Endometrium (tissue), 2 donors: ENCODE measurements at regions not wholly inside any gene's neighbourhood (a gene's known extent, or its start where the extent isn't known, plus 50 kb on each side); places are given as distances from the start of the nearest gene placed in this dataset.

ENCODE experiments used
- FAIRE-seq: peaks from 2 replicates; lab custom pipeline; 2012; peaks lifted over from hg19 to GRCh38; lab: Jason Lieb, UNC
- donor health status: control.
- donor health status: control.

DNA sequence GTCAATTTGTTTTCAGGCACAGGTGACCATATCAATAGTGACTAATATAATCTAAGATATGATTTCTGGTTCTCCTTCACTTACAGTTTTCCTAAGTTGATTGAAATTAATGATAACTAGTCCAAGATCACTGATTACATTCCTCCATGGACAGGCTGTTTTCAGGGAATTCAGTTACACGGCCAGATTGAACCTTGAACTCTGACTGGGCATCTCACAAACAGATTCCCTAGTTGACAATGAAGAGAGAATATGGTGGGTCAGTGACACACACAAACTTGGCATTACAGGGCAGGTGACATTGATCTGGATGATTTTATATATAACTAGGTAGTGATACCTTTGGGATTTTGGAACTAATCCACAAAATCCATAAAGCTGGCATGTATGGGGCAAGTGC is 110.2 kb upstream of the EGR2 start:
- FAIRE-seq, result no peak

DNA sequence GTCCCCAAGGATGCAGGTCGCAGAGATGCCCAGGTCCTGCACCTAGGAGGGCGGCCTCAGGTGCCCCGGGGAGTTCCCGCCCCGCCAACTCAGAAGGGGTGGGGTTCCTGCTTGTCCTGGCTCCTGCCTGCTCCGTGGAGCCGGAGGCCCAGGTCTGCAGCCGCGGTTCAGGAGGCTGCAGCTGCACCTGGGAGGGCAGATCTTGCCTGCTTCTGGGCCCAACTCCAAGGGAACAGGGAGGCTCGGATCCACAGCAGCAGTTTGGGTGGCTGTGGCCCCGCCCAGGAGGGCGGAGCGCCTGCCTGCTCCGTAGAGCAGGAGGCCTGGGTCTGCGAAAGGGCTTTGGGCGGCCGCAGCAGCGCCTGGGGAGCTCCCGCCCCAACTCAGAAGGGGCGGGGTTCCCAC is 108.2 kb upstream of the EGR2 start:
- FAIRE-seq, result no peak

DNA sequence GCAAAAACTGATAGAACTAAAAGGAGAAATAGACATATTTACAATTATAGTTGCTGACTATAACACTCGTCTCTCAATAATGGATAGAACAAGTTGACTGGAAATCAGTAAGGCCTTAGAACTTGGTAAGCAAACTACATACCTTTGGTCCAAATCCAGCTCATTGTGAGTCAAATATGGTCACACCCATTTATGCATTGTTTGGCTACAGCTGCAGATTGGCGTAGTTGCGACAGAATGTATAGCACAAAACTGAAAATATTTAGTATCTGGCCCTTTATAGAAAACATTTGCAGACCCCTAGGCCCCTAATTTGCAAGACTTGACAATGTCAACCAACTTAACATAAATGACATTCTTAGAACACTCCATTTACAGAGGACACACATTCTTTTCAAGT is 103.6 kb upstream of the EGR2 start:
- no peak for FAIRE-seq

DNA sequence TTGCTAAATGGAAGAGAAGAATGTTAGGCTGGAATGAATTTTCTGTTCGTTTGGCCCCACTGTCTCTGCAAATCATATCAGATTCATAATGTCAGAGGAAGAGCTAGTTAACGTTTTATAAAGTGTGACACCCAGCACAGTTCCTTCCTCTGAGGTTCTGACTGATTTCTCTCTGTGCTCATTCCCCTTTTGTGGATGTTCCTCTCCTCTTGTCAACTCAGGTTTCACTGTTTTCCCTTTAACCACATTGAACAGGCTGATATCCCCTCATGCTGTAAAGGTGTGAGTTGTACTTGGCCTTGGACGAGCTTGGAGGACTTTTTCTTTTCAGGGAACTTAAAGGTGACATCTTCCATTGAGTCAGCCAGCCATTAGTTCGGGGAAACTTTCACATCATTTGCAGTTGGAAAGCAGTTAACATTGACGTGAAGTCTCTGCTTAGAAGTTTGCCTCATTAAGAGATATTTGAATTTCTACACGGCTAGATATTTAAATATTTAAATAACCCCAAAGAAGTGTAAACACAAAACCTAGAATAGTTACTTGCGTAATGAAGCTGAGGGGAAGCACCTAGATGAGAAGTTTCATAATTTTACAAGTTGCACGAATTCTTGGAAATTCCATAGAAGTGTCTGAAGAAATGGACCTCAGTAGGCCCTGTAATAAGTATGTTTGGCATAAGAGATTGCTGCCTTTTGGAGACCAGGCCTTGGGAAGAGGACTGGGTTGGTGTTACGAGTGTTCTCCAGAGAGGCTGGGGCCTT is 101.5 kb upstream of the EGR2 start:
- no peak for FAIRE-seq

GRCh38 chr10:62916141-62916603 is 100.0 kb upstream of the EGR2 start:
- no peak for FAIRE-seq

GRCh38 chr10:62915158-62915557 is 99.0 kb upstream of the EGR2 start:
- FAIRE-seq, result no peak

GRCh38 chr10:62912086-62912485 is 95.9 kb upstream of the EGR2 start:
- FAIRE-seq, result no peak

- no peak for FAIRE-seq
Measured at GRCh38 chr10:62911210-62911963, 95.2 kb upstream of the EGR2 start.

DNA sequence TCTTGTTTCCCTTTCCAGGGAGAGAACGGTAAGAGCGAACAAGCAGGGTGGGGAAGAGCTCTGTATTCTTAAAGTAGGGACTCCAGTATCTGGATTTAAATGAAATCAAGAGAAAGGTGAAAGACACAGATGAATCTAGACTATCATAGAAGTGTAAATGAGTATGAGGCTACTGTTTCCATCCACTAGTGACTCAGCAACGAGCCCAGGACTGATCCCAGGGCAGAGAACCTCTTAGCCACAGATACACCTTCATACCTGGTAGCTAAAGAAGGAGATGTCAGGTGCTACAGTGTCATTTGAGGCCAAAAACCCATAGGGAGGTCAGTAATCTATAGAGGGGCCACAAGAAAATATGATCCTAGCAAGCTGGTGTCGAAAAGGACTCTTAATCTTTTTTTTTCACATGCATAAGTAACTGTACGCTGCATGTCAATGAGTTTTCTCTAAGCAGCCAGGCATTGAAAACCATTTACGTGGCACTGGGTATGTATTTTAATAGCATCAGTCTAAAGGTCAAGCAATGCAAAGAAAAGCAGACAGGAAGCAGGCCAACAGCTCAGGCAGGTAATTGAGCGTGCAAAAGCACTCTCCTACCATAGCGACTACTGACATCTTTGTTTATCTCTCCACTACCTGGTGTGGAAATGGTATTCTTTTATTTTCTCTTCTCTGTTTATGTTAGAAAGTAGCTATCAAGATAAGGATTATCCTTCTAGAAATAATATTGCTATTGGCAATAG is 91.5 kb upstream of the EGR2 start:
- FAIRE-seq, result no peak

DNA sequence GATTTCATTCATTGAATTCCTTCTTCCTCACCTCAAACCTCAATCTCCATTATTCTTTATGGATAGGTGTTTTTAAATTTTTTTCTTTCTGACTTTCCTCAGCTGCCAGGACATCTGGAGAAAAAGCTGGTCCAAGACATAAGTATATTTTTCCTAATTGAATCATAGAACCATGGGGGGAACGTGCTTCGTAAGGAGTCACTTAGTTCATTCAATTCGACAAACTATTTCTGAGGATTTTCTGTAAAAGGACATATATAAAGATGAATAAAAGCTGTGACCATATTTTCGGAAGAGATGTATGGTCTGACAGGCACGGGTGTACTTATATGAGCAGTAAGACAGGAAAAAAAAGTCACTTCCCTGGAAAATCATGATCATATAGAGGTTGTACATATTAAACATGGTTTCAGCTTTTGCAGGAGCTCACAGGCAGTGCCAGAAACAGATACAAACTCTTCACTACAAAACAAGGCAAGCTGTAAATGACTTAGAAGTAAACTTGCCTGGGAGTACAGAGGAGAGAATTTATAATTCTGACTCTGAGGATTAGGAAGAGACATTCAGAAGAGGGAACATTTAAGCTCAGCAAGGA is 88.2 kb upstream of the EGR2 start:
- no peak for FAIRE-seq

- FAIRE-seq, result no peak
Measured at GRCh38 chr10:62903828-62904227, 87.7 kb upstream of the EGR2 start.

DNA sequence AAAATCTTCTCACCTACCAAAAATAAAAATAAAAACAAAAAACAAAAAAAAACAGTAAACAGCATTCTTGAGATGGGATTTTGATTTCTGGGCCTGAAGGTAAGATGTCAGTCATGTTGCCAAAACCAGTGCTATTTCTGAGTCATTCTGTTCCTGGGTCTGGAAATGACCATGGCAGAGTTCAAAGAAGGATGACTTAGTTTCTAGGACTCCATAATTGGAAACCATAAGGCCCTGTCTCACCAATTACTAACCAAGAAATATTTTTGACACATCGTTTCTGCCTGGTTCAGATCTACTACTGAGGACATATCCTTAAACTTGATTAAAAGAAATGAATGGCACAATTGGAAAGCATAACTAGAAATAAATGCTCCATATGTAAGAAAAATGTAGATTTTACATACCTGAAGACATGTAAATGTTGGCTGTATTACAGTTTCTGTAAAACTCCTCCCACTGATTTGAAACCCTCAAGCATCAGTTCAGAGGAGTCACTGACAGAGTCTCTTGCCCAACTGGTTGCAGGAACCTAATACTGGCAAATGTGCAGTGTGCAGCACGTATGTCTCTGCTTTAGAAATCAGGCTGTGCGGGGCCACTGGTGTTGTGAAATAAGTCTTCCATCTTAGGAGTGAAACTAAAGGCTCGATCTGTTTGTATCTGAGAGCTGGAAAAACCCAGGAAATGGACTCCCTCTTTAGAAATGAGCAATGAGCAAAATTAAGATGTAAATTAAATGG is 84.8 kb upstream of the EGR2 start:
- no peak for FAIRE-seq

DNA sequence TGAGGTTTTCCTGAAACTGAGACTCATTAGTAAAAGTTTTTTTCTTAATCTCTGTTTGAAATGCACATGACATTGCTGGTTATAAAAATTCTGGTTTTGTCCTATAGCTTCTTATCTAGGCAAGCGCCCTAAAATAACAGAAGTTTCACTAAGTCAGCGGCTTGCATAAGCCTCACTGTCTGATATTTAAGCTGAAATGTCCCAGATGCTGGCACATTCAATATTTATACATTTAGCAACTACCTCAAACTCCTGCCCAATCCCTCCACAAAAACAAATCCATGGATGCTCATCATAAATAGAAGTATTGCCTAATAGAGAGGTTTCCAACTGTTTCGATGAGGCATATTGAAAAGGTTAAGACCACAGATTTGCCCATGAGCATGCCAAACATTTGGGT is 83.1 kb upstream of the EGR2 start:
- no peak for FAIRE-seq

- FAIRE-seq, result no peak
Measured at GRCh38 chr10:62895063-62895462, 78.9 kb upstream of the EGR2 start.

DNA sequence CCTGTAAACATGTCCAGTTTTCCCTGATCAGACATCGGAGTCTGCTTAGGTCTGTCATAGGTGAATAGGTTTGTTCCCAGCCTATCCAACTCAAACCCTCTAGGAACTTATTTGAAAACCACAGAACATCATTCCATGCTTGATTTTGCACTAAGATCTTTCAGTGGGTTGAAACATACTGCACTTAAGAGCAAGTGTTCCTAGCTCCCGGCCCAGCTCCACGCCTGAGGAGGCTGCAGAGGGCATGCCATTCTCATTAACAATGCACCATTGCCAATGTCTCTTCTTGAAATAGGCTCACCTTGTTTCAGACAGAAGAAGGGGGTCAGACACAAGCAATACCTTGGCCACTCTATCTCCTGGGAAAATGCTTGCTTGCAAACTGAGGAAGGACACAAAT is 78.0 kb upstream of the EGR2 start:
- FAIRE-seq, result no peak

- no peak for FAIRE-seq
Measured at GRCh38 chr10:62893036-62893435, 76.9 kb upstream of the EGR2 start.

- FAIRE-seq, result no peak
Measured at GRCh38 chr10:62890395-62890794, 74.2 kb upstream of the EGR2 start.

DNA sequence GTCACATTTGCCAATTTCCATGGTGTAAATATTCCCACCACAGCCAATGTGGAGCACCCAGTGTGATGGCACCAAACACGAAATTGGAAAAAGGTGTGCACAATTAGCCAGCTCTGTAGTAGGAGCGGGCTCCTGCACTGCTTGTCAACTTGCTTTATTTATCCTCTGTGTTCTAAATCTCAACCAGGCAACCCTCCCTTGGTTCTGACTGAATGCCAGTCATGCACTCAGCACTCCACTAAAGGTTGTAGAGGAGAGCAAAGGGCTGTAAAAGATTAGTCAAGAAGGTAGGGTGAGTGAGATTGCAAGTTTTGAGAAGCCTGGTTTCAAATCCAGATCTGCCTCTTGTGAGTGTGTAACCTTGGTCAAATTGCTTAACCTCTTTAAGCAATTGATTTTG is 71.5 kb upstream of the EGR2 start:
- FAIRE-seq, result no peak

GRCh38 chr10:62885684-62886461 is 69.7 kb upstream of the EGR2 start:
- FAIRE-seq, result no peak

- no peak for FAIRE-seq
Measured at GRCh38 chr10:62880162-62880561, 64.0 kb upstream of the EGR2 start.

DNA sequence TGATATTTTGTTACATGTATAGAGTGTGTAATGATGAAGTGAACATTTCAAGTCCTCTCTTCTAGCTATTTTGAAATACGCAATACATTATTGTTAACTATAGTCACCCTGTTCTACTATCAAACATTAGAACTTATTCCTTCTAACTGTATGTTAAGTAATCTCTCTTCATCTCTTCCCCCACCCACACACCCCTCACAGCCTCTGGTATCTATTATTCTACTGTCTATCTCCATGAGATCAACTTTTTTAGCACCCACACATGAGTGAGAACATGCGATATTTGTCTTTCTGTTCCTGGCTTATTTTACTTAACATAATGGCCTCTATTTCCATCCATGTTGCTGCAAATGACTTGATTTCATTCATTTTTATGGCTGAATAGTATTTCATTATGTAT is 57.7 kb upstream of the EGR2 start:
- FAIRE-seq, result no peak
